ENCODE measurements at regions not wholly inside any gene's neighbourhood (a gene's known extent, or its start where the extent isn't known, plus 50 kb on each side); places are given as distances from the start of the nearest gene placed in this dataset.
"Not testable (repeated sequence)": the region's sequence is repeated elsewhere in the genome, so short reads cannot be mapped to it uniquely, and the experiment has no call there.

- TF ChIP-seq CTCF (IDR thresholded peaks at IDR 0.05), result no peak
- Histone ChIP-seq H3K4me3 (no peak overlapping the region), H3K36me3 (ENCODE audit: low read depth) (no peaks in the 10 kb centered on the region), H3K4me1 (ENCODE audit: low read depth) (no peaks in the 10 kb centered on the region), H3K9me3 (no peaks in the 10 kb centered on the region)
- intact Hi-C loops (cut with DNase I, micrococcal nuclease), result no loop called here
- ATAC-seq (no peak), DNase-seq (no peak)
These were observed 325.7 kb downstream of the TLL1 start for GRCh38 chr4:166198516-166199310.

GRCh38 chr4:166202991-166203390 is 330.0 kb downstream of the TLL1 start:
- ATAC-seq (no peak), DNase-seq (no peak)
- intact Hi-C loops (cut with DNase I, micrococcal nuclease), result no loop called here
- H3K36me3 ChIP-seq (ENCODE audit: low read depth), result no peaks in the 10 kb centered on the region
- H3K9me3 ChIP-seq, result no peaks in the 10 kb centered on the region
- no peak for TF ChIP-seq CTCF (IDR thresholded peaks at IDR 0.05)
- H3K4me1 ChIP-seq (ENCODE audit: low read depth), result no peaks in the 10 kb centered on the region
- H3K4me3 ChIP-seq, result no peak overlapping the region

- H3K36me3 ChIP-seq (ENCODE audit: low read depth); DNase-seq; intact Hi-C loops (cut with DNase I, micrococcal nuclease); ATAC-seq; H3K4me3 ChIP-seq; H3K4me1 ChIP-seq (ENCODE audit: low read depth): not testable (repeated sequence)
- peaks cover 21% of the 10 kb centered on the region for H3K9me3 ChIP-seq
These were observed 339.3 kb downstream of the TLL1 start for GRCh38 chr4:166212326-166212725.

- no peaks in the 10 kb centered on the region for H3K9me3 ChIP-seq
- no peaks in the 10 kb centered on the region for H3K4me1 ChIP-seq (ENCODE audit: low read depth)
- no peak overlapping the region for H3K4me3 ChIP-seq
- TF ChIP-seq CTCF (IDR thresholded peaks at IDR 0.05), result no peak
- H3K36me3 ChIP-seq (ENCODE audit: low read depth), result no peaks in the 10 kb centered on the region
- ATAC-seq (no peak), DNase-seq (no peak)
- intact Hi-C loops (cut with DNase I, micrococcal nuclease), result no loop called here
These were observed 349.2 kb downstream of the TLL1 start for GRCh38 chr4:166222271-166222670.

- no peak for TF ChIP-seq CTCF (IDR thresholded peaks at IDR 0.05)
- intact Hi-C loops (cut with DNase I, micrococcal nuclease), result no loop called here
- DNase-seq, result no peak
- no peaks in the 10 kb centered on the region for H3K4me1 ChIP-seq (ENCODE audit: low read depth)
- H3K9me3 ChIP-seq, result no peaks in the 10 kb centered on the region
- no peak overlapping the region for H3K4me3 ChIP-seq
- ATAC-seq, result no peak
- H3K36me3 ChIP-seq (ENCODE audit: low read depth), result no peaks in the 10 kb centered on the region
These were observed 355.1 kb downstream of the TLL1 start for GRCh38 chr4:166228112-166228511.

GRCh38 chr4:166229799-166230198 is 356.8 kb downstream of the TLL1 start:
- Histone ChIP-seq H3K4me1 (ENCODE audit: low read depth) (no peaks in the 10 kb centered on the region), H3K9me3 (no peaks in the 10 kb centered on the region), H3K36me3 (ENCODE audit: low read depth) (no peaks in the 10 kb centered on the region), H3K4me3 (no peak overlapping the region)
- no peak for TF ChIP-seq CTCF (IDR thresholded peaks at IDR 0.05)
- DNase-seq, result no peak
- intact Hi-C loops (cut with DNase I, micrococcal nuclease), result no loop called here
- ATAC-seq, result no peak

Data from mucosa of descending colon (tissue), 3 donors.